HG02885 (cell line): ENCODE measurements at regions not wholly inside any gene's neighbourhood (a gene's known extent, or its start where the extent isn't known, plus 50 kb on each side); places are given as distances from the start of the nearest gene placed in this dataset.
"Not testable (repeated sequence)": the region's sequence is repeated elsewhere in the genome, so short reads cannot be mapped to it uniquely, and the experiment has no call there.

Source experiments
- ATAC-seq: cut with Tn5 transposase; IDR thresholded peaks from one replicate; pipeline ENCODE4 v1.9.1; 2021; ENCODE audit warnings: mild to moderate bottlenecking; ENCODE audit not compliant: unreplicated experiment, poor library complexity

- no peak for ATAC-seq
Observed at GRCh38 chr6:14287707-14288106, 170.1 kb downstream of the CD83 start.

GRCh38 chr6:14288910-14289309 is 171.3 kb downstream of the CD83 start:
- ATAC-seq: no peak

- ATAC-seq: no peak
Observed at GRCh38 chr6:14290041-14290771, 172.6 kb downstream of the CD83 start.

DNA sequence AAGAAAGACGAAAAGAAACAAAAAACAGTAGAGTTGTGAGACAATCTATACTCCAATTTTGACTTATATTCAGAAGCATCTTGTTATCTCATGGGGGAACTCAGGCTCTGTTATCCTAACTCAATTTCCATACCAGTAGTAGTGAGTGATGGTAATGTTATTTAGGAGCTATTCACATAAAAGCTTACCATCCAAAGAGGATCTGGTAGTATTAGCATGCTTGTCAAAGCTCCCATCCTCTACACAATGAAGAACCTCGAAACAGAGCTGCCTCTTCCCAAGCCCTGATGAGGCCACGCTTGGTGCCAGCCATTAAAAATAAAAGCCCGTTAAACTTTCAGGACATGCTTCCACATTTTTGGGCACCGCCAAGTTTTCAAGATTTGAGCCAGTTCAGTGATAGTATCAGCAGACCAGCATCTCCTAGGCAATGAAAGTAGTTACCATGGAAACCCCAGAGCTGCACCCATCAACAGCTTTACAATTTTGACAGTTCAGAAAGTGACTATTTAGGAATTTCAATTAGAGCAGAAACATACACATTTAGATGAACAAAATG is 173.3 kb downstream of the CD83 start:
- ATAC-seq: no peak

- ATAC-seq: no peak
Observed at GRCh38 chr6:14291331-14291730, 173.8 kb downstream of the CD83 start.

DNA sequence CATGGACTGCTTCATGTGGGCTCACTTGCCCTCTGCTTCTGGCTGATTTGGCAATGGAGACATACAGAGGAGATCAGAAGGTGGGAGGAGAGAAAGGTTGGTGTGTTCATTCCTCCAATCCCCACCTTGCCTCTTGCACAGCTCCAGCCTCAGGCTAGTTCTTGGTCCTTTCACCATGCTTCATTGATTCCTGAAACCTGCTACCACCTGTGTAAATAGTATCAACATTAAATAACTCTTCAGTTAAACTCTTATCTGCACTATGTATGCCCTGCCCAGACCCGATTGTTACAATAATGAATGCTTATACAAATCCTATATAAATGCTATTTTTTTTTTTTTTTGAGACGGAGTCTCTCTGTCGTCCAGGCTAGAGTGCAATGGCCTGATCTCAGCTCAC is 174.5 kb downstream of the CD83 start:
- no peak for ATAC-seq

- no peak for ATAC-seq
Observed at GRCh38 chr6:14294270-14294951, 176.8 kb downstream of the CD83 start.

- not testable (repeated sequence) for ATAC-seq
Observed at GRCh38 chr6:14296698-14297097, 179.1 kb downstream of the CD83 start.

GRCh38 chr6:14297118-14297517 is 179.5 kb downstream of the CD83 start:
- not testable (repeated sequence) for ATAC-seq

DNA sequence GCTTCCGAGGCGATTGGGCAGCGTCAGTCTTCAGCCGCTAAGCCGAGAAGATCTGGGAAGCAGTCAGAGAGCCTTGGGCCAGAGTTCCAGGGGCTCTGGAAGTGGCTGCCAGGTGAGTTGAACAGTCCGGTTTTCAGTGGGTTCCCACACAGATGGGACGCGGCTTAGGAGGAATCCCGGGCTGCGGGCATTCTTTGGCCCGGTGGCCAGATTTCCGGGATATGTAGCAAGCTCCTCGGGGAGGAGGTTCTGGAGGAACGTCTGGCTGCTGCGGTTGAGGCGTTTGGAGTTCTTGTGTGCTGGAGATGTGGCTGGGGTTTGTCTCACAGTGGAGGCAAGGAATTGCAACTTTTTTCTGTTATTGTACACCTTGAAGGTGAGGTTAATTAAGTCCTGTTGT is 182.6 kb downstream of the CD83 start:
- not testable (repeated sequence) for ATAC-seq

DNA sequence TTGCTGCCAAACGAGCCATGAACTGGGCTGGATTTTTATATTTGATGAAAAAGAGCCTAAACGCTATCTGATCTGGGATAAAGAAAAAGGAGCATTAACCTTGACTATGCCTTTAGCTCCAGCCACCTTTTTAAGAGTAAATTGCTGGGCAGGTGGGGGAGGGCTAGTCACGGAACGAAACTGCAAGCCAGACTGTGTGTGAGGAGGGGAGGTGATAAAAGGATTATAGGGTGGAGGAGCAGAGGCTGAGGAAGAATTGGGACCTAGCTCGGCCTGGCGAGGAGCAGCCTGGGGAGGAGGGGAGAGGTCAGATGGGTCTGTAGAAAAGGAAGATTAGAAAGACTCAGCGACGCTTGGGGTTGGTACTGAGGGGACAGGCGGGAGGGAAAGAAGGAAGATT is 183.1 kb downstream of the CD83 start:
- ATAC-seq: not testable (repeated sequence)

DNA sequence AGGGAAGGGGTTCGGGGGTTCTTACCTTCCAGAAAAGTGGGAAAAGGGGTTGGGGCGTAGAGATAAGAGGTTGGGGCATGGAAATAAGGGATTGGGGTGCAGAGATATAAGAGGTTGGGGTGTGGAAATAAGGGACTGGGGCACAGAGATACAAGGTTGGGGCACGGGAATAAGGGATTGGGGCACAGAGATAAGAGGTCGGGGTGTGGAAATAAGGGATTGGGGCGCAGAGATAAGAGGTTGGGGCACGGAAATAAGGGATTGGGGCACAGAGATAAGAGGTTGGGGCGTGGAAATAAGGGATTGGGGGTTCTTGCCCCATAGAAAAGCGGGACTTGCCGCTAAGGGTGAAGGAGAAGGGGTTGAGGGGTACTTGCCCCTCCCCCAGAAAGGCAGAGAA is 183.9 kb downstream of the CD83 start:
- ATAC-seq: not testable (repeated sequence)

GRCh38 chr6:14305131-14305530 is 187.6 kb downstream of the CD83 start:
- no peak for ATAC-seq

- no peak for ATAC-seq
Observed at GRCh38 chr6:14305624-14306023, 188.1 kb downstream of the CD83 start.

GRCh38 chr6:14306151-14306906 is 188.8 kb downstream of the CD83 start:
- no peak for ATAC-seq

DNA sequence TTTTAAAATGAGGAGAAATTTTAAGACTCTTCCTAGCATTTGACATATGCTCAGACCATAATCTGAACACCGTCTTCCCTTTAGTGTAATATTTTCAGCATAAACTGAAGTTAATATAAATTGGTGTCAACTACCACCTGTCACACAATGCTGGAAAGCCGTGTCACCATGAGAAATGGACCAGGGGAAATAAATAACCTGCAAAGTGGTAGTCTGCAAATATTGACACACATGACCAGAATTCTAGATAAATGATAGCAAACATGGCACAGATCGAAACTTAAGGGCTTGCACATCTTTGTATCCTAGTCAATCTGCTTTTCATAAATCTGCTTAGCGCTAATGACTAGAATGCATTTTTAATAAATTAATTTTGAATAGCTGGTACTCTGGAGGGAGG is 191.9 kb downstream of the CD83 start:
- no peak for ATAC-seq

GRCh38 chr6:14309951-14310445 is 192.4 kb downstream of the CD83 start:
- no peak for ATAC-seq

DNA sequence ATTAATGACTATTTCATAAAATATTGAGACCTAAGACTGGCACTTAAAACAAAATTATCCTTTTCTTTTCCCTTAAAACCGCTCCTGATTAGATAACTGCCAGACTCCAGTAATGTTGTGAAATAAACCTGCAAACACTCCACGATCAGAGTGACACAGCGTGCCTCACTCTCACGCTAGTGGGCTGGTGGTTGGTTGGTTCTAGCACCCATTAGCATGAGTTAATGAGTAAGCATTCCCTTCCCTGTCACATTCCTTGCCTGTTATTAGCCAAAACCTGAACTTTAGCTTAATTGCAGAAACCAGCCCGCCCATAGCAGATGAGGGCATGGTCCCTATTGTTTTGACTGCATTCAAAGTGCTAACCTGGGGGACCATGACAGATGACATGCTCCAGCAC is 193.4 kb downstream of the CD83 start:
- no peak for ATAC-seq

GRCh38 chr6:14312587-14312986 is 195.0 kb downstream of the CD83 start:
- ATAC-seq: peak; percentile 57

- ATAC-seq: no peak
Observed at GRCh38 chr6:14313248-14313647, 195.7 kb downstream of the CD83 start.

DNA sequence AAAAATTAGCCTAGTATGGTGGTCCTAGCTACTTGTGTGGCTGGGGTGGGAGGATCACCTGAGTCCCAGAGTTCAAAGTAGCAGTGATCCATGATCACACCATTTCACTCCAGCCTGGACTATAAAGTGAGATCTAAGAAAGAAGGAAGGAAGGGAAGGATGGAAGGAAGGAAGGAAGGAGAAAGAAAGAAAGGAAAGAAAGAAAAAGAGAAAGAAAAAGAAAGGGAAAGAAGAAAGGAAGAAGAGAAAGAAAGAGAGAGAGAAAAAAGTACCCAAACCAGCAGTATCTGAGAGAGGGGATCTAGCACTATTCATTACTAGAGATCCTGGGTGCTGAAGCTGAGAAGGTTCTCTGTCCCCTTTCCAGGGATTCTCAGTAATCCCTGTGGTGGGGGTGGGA is 197.8 kb downstream of the CD83 start:
- no peak for ATAC-seq
